HG02763 (cell line): ENCODE measurements at regions not wholly inside any gene's neighbourhood (a gene's known extent, or its start where the extent isn't known, plus 50 kb on each side); places are given as distances from the start of the nearest gene placed in this dataset.

Source experiments
- ATAC-seq: cut with Tn5 transposase; IDR thresholded peaks from one replicate; pipeline ENCODE4 v1.9.1; 2021; ENCODE audit warnings: mild to moderate bottlenecking, moderate library complexity; ENCODE audit not compliant: unreplicated experiment

DNA sequence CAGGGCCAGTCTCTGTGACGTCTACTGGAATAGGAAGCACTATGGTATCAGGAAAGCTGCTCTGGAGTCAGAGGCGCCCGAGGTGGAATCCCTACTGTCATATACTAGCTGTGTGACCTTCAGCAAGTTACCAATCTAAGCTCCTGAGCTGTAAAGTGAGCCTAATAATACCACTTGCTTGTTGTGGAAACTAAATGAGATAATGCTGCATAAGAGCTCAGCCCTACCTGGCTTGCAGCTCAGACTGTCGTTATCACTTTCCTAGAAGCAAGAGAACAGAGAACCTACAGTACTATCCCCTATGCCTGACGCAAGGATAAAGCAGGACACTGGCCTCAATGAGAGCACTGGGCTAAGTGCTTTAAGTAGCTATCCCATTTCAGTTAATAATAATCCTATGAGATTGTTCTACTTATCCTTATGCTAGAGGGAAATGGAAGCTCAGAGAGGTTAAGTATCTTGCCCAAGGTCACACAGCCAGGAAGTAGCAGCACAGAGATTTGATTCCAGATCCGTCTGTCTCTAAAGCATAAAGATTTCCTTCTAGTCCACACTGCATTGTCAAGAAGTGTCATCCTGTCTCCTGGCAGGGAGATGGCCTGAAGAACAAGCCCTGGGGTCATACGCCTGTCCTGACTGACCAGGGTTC is 195.2 kb downstream of the TLE3 start:
- no peak for ATAC-seq

DNA sequence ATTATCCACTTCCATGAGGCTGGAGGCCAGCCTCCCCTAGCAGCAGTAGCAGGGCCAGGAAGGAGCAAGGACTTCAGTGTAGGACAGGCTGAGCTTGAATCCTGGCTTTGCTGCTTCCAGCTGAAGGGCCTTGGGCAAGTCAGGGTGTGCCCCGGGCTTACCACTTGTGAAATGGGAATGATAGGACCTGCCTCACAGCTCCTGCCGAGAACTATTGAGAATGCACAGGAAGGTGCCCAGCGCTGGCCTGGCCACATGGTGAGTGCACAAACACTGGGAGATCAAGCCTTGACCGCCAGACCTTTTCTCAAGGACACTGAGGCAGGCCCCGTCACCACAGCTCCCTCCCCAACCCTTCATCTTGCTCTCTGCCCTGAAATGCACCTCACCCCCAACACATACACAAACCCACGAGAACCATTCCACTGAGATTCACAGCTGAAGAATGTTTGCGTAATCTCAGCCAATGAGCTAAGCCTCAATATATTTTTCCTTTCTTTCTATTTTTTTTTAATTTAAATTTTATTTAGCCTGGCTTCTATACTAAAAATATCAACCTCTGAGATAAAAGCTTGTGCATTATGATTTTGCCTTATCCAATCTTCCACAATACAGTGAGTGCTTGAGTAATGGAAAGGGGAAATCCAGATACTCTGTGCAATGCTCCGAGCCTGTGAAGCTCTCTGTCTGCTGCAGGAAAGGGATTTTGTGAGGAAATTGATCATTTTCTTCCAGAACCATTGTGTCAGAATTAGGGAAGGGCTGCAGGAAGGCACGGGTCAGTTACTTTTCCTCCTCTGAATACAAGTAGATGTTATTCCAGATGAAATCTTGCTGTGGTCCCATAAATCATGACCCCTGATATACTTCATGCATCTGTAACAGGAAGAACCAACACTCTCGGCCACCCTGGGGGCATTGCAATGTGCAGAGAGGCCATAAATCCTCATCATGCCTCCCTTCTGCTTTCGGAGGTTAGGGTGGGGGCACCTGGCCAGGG is 193.9 kb downstream of the TLE3 start:
- no peak for ATAC-seq

- ATAC-seq, result no peak
These were observed 191.2 kb downstream of the TLE3 start for GRCh38 chr15:69906256-69907185.

- ATAC-seq, result no peak
These were observed 189.7 kb downstream of the TLE3 start for GRCh38 chr15:69908060-69908459.

DNA sequence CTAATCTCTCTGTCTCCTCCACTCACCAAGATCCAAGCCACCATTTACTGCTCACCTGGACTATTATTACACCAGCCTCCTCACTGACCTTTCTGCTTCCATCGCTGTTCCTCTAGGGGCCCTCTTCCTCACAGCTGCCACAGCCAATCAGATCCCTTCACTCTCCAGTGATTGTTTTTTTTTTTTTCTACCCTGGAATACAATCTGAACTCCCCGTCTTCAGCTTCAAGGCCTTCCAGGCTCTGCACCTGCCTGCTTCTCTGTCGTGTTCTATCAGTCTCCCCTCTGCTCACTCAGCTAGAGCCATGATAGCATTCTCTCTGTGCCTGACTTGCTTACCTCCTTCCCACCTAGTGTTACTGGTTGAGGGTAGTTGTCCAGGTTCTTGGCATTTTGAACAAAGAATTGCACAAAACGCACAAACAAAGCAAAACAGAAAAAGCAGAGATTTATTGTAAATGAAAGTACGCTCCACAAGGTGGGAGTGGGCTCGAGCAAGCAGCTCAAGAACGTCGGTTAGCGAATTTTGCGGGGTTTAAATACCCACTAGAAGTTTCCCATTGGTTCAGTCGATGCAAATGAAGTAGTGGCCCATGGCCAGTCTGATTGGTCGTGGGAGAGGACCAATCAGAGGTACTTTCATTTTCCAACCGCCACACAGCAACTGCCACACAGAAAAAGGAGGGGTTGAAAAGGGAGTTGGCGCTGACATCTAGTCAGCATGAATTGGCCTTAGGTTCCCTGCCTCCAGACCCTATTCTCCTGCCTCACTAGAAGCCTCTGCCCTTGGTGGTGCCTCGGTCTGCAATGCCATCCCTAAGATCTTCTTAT is 188.9 kb downstream of the TLE3 start:
- no peak for ATAC-seq

DNA sequence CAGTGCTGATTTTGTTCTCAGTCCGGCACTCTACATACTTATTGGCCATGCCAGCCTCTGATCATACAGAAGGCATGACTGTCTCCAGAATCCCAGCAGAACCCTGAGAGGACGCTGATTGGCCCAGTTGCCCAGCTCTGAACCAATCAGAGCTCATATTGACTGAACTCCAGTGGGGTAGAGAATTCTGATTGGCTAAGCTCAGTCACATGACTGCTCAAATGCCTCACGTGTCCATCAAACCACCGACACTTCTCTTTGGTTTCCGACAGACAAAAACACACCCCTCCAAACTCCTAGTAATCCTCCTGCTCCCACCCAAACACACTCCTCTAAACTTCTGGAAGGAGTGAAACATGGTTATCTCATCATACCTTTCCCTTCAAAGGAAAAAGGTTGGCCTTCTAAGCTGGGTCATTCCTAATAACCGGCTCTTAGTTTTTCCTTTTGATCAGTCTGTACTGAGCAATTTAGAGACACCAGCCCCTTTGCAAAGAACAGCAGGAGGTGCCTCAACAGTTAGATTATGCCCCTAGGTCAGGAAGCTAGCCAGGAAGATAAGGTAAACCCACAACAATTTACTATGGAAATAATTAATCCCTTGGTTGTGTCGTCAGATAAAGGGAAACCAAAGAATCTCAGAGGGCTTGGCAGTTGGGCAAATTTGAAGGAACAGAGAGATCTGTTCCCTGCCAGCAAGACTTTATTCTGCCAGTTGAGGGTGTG is 187.8 kb downstream of the TLE3 start:
- no peak for ATAC-seq

DNA sequence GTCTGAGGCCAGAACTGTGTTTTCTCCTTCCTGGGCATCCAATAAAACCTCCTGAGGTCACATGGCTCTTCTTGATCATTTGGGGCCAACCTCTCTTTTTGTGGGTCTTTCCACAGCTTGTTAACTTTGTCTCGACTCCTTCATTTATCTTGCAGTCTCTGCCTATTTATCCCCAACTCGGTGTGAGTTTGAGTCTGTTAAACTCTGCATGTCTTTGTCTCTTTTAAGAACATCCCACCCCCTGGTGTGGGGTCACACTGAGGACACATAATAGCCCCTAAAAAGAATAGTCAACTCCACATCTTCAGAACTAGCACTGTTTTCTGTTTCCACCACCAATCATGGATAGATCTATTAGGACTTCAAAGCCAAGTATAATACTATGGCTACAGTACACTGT is 187.2 kb downstream of the TLE3 start:
- ATAC-seq, result no peak

- no peak for ATAC-seq
These were observed 185.6 kb downstream of the TLE3 start for GRCh38 chr15:69912116-69912515.

- no peak for ATAC-seq
These were observed 183.7 kb downstream of the TLE3 start for GRCh38 chr15:69914040-69914439.

- ATAC-seq, result no peak
These were observed 182.8 kb downstream of the TLE3 start for GRCh38 chr15:69914960-69915359.

GRCh38 chr15:69916169-69916785 is 181.4 kb downstream of the TLE3 start:
- no peak for ATAC-seq

DNA sequence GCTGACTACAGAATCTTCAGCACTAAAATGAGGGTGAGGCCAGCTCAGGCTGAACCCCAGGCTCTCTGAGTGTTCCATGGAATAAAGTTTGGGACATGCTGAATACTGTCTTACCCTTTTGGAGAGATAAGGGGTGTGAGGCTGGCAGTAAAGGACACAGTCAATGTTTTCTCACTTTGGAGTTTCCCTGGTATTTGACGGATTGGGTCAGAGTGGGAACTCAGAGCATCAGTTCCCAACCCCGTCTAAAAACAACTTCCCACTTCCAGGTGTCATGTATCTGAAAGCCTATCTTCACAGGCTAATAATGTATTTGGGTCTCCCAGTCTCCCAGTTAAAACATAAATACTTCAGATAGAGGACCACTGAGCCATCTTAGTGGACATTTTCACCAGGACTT is 180.7 kb downstream of the TLE3 start:
- no peak for ATAC-seq

- no peak for ATAC-seq
These were observed 177.9 kb downstream of the TLE3 start for GRCh38 chr15:69919816-69920215.

- no peak for ATAC-seq
These were observed 177.5 kb downstream of the TLE3 start for GRCh38 chr15:69920221-69920620.

DNA sequence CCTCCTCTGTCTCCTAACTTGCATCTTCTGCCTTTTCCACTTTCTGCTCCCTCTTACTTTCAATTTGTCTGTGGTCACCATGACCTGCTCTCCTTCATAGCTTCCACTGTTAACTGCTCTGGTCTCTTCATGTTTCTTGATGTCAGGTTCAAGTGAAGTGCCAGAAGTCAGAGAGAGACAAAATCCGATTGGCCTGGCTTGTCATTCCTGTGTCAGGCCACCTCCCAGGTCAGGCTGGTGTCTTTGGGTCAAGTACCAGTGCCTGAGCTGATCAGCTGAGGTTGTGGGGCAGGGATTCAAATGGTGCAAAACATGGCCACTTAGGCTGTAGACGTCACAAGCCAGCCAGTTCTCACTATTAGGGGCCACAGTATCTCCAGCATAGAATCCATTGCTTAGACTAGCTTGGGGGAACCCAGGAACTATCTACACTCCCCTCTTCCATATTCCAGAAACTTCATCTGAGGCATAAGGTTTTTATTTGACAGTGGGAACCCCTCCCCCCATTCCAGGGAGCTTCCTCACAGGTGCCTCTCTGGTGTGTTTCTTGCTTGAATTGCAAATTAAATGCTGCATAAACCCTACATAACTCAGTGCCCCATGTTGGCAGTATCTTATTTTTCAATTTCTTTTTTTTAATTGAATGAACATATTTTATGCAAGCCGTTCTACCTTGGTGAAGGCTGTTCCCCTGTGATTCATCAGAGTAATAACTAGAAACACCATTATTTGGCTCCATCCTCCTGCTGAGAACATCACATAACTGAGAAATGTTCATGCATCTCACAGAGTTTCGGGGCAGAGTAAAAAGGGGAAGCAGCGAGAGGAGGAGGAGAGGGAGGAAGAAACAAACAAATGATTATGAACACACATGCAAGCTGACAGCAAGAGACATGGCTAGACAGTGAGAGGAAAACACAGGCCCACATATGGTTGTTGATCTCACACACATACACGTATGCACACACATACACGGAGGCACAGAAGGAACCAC is 175.8 kb downstream of the TLE3 start:
- ATAC-seq, result no peak

GRCh38 chr15:69924531-69924930 is 173.2 kb downstream of the TLE3 start:
- no peak for ATAC-seq

GRCh38 chr15:69926006-69926405 is 171.7 kb downstream of the TLE3 start:
- no peak for ATAC-seq

DNA sequence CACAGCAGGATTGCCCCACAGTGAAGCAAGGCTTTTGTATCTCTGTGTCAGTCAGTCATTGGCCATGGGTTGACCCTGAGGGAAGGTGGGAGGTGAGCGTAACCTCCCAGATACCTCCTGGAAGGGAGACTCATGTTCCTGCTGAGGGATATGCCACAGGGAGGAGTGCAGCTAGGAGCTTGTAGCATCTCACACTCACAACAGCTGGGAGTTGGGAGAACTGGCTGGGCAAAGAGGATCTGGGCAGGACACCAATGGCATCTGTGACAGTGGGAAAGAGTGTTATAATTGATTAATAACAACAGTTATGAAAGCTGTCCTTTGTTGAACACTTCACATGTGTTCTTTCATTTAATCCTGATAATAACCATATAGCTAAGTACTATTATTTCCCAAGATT is 171.0 kb downstream of the TLE3 start:
- ATAC-seq, result no peak
